A549 (cell line): ENCODE measurements at regions not wholly inside any gene's neighbourhood (a gene's known extent, or its start where the extent isn't known, plus 50 kb on each side); places are given as distances from the start of the nearest gene placed in this dataset.
"Not testable (repeated sequence)": the region's sequence is repeated elsewhere in the genome, so short reads cannot be mapped to it uniquely, and the experiment has no call there.

ENCODE experiments used
- ATAC-seq, 2 experiments: fragments of 200-7000 bp in 1 of 2; fragments of >200 bp in 1 of 2; cut with Nextera tagmentation in 1 of 2; cut with Tn5 transposase in 1 of 2; 3 replicates each; pipeline versions ENCODE4 v1.8.0 to v1.9.1; 2018 to 2020; ENCODE audit warnings: mild to moderate bottlenecking in 1 of 2, moderate library complexity in 1 of 2
- CTCF ChIA-PET: fragments of 300-600 bp; sonication (Branson Sonifier 250); formaldehyde crosslinking; extraction: SDS; loops from one replicate; lab custom pipeline; 2021; ENCODE audit warnings: antibody characterized with exemption, inconsistent platforms; lab: Yijun Ruan, JAX
- POLR2A ChIA-PET: fragments of 350-600 bp; formaldehyde crosslinking; extraction: SDS; loops from one replicate; lab custom pipeline; 2021; ENCODE audit warnings: antibody characterized with exemption, inconsistent platforms; lab: Yijun Ruan, JAX
- DNase-seq, 2 experiments: peaks; one replicate each; pipeline versions ENCODE4 v3.0.0 to v3.0.0-alpha.2; 2011 to 2016; ENCODE audit warnings: low read depth in 1 of 2, low spot score in 1 of 2
- FAIRE-seq: peaks from 2 replicates; lab custom pipeline; 2011; peaks lifted over from hg19 to GRCh38; lab: Jason Lieb, UNC
- H3K27ac ChIP-seq, 2 experiments: fragments of >200 bp; sonication (Bioruptor Twin); formaldehyde crosslinking; 3 replicates each; pipeline ENCODE4 v1.5.1; 2016 to 2017
- H3K4me1 ChIP-seq: fragments of >200 bp; sonication (Bioruptor Twin); formaldehyde crosslinking; 3 replicates; pipeline ENCODE4 v1.6.1; 2016
- H3K4me2 ChIP-seq: fragments of >200 bp; sonication (Bioruptor Twin); formaldehyde crosslinking; 3 replicates; pipeline ENCODE4 v1.6.1; 2016
- H3K4me3 ChIP-seq: fragments of >200 bp; sonication (Bioruptor Twin); formaldehyde crosslinking; 3 replicates; pipeline ENCODE4 v1.5.1; 2016
- H3K9me3 ChIP-seq: fragments of >200 bp; sonication (Bioruptor Twin); formaldehyde crosslinking; 3 replicates; pipeline ENCODE4 v1.6.1; 2016
- BCL3 ChIP-seq: fragments of >200 bp; sonication (Bioruptor Twin); formaldehyde crosslinking; IDR thresholded peaks from 3 replicates; pipeline ENCODE4 v1.6.1; 2016
- CHD4 ChIP-seq: fragments of 200-600 bp; sonication (generic); IDR thresholded peaks from 2 replicates; pipeline ENCODE4 v1.6.1; 2016; ENCODE audit warnings: antibody characterized with exemption, mild to moderate bottlenecking, borderline replicate concordance
- E2F6 ChIP-seq: IDR thresholded peaks from 2 replicates; pipeline ENCODE4 v1.6.1; 2012; ENCODE audit warnings: low read depth, borderline replicate concordance
- EHF ChIP-seq: fragments of 250-450 bp; sonication (Bioruptor Pico); IDR thresholded peaks from 2 replicates; pipeline ENCODE4 v1.5.0; 2020; ENCODE audit warnings: mild to moderate bottlenecking
- FOSB ChIP-seq: fragments of 250-450 bp; sonication (Bioruptor Pico); IDR thresholded peaks from 2 replicates; pipeline ENCODE4 v1.5.0; 2020; ENCODE audit warnings: mild to moderate bottlenecking, moderate library complexity
- FOXS1 ChIP-seq: fragments of 250-450 bp; sonication (Bioruptor Pico); IDR thresholded peaks from 2 replicates; pipeline ENCODE4 v1.5.0; 2020; ENCODE audit warnings: mild to moderate bottlenecking, moderate library complexity
- HDAC2 ChIP-seq: fragments of 200-600 bp; sonication (generic); IDR thresholded peaks from 2 replicates; pipeline ENCODE4 v1.6.1; 2016
- HES2 ChIP-seq: fragments of >200 bp; sonication (Bioruptor Twin); formaldehyde crosslinking; IDR thresholded peaks from 2 replicates; pipeline ENCODE4 v1.6.1; 2016
- HEYL ChIP-seq: fragments of 250-450 bp; sonication (Bioruptor Pico); IDR thresholded peaks from 2 replicates; pipeline ENCODE4 v1.8.0; 2021; ENCODE audit warnings: mild to moderate bottlenecking, moderate library complexity
- HOXB13 ChIP-seq: fragments of 250-450 bp; sonication (Bioruptor Pico); IDR thresholded peaks from 2 replicates; pipeline ENCODE4 v1.5.0; 2020; ENCODE audit warnings: low read depth, mild to moderate bottlenecking, moderate library complexity
- HOXB5 ChIP-seq: fragments of 250-450 bp; sonication (Bioruptor Pico); IDR thresholded peaks from 2 replicates; pipeline ENCODE4 v1.5.0; 2020; ENCODE audit warnings: mild to moderate bottlenecking, moderate library complexity
- MAFK ChIP-seq: fragments of 450-650 bp; IDR thresholded peaks from 2 replicates; pipeline ENCODE4 v1.6.1; 2014; ENCODE audit not compliant: partially characterized antibody
- MYC ChIP-seq: IDR thresholded peaks from 2 replicates; pipeline ENCODE4 v1.6.1; 2012; ENCODE audit warnings: mild to moderate bottlenecking, inconsistent platforms, low read length, improper control_type of control experiment, borderline replicate concordance
- NFE2L2 ChIP-seq: fragments of 150-350 bp; conservative IDR thresholded peaks from 2 replicates; pipeline ENCODE4 v1.6.1; 2014; ENCODE audit warnings: low read length
- NR3C1 ChIP-seq: fragments of >200 bp; sonication (Bioruptor Twin); formaldehyde crosslinking; IDR thresholded peaks from 3 replicates; pipeline ENCODE4 v1.6.1; 2017
- RFX5 ChIP-seq: fragments of 450-650 bp; IDR thresholded peaks from 2 replicates; pipeline ENCODE4 v1.7.1; 2014; ENCODE audit warnings: antibody characterized with exemption, mild to moderate bottlenecking, moderate library complexity
- RNF2 ChIP-seq: fragments of 200-600 bp; sonication (generic); IDR thresholded peaks from 2 replicates; pipeline ENCODE4 v1.6.1; 2016; ENCODE audit warnings: low read depth, mild to moderate bottlenecking, antibody characterized with exemption, moderate library complexity, borderline replicate concordance
- SMC3 ChIP-seq: fragments of >200 bp; sonication (Bioruptor Twin); formaldehyde crosslinking; IDR thresholded peaks from 3 replicates; pipeline ENCODE4 v1.6.1; 2018; ENCODE audit warnings: inconsistent platforms
- TFCP2L1 ChIP-seq: fragments of 250-450 bp; sonication (Bioruptor Pico); IDR thresholded peaks from 2 replicates; pipeline ENCODE4 v1.5.0; 2021; ENCODE audit warnings: mild to moderate bottlenecking
- USF2 ChIP-seq: fragments of 450-650 bp; IDR thresholded peaks from 2 replicates; pipeline ENCODE4 v1.6.1; 2014; ENCODE audit warnings: antibody characterized with exemption
- ZC3H11A ChIP-seq: fragments of 450-650 bp; IDR thresholded peaks from 2 replicates; pipeline ENCODE4 v1.6.1; 2014; ENCODE audit warnings: antibody characterized with exemption, mild to moderate bottlenecking
- whole genome bisulfite sequencing: methylation state at CpG from one replicate; pipeline ENCODE4 v1.1.6; 2017; ENCODE audit errors: missing lambda C conversion rate; 5-methylcytosine and 5-hydroxymethylcytosine counted together
- TF ChIP-seq, protein P1 (sequence below): fragments of 250-450 bp; sonication (Bioruptor Pico); IDR thresholded peaks from 2 replicates; pipeline ENCODE4 v1.5.0; 2021; ENCODE audit warnings: mild to moderate bottlenecking, moderate library complexity, borderline replicate concordance

GRCh38 chr4:91851456-91851855 lies 452.3 kb upstream of the GRID2 start:
- no peak for TF ChIP-seq SMC3
- no peak for TF ChIP-seq CHD4
- no peak for TF ChIP-seq MAFK
- TF ChIP-seq HDAC2 = no peak
- no peak for TF ChIP-seq ZC3H11A
- TF ChIP-seq MYC = no peak
- no peak for TF ChIP-seq HOXB5 (CRISPR knock-in tag)
- no peak for TF ChIP-seq HEYL (CRISPR knock-in tag)
- TF ChIP-seq EHF (CRISPR knock-in tag) = no peak
- TF ChIP-seq TFCP2L1 (CRISPR knock-in tag) = no peak
- TF ChIP-seq, protein P1, sequence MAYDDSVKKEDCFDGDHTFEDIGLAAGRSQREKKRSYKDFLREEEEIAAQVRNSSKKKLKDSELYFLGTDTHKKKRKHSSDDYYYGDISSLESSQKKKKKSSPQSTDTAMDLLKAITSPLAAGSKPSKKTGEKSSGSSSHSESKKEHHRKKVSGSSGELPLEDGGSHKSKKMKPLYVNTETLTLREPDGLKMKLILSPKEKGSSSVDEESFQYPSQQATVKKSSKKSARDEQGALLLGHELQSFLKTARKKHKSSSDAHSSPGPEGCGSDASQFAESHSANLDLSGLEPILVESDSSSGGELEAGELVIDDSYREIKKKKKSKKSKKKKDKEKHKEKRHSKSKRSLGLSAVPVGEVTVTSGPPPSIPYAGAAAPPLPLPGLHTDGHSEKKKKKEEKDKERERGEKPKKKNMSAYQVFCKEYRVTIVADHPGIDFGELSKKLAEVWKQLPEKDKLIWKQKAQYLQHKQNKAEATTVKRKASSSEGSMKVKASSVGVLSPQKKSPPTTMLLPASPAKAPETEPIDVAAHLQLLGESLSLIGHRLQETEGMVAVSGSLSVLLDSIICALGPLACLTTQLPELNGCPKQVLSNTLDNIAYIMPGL = no peak
- TF ChIP-seq FOXS1 = no peak
- no peak for TF ChIP-seq HOXB13 (CRISPR knock-in tag)
- TF ChIP-seq BCL3 = no peak
- no peak for TF ChIP-seq RNF2
- no peak for TF ChIP-seq E2F6
- TF ChIP-seq NFE2L2 = no peak
- no peak for TF ChIP-seq USF2
- no peak for ATAC-seq
- H3K4me1 ChIP-seq = no peaks in the 10 kb centered on the region
- H3K4me2 ChIP-seq = no peak overlapping the region
- no peak for FAIRE-seq
- H3K27ac ChIP-seq = no peak overlapping the region
- no peak overlapping the region for H3K4me3 ChIP-seq
- 20% methylated on average over 1 of the region's 4 CpGs for WGBS
- ChIA-PET POLR2A (no interaction called here), CTCF (no interaction called here)
- no peaks in the 10 kb centered on the region for H3K9me3 ChIP-seq
- no peak for DNase-seq

GRCh38 chr4:91887926-91888325 lies 415.8 kb upstream of the GRID2 start:
- Histone ChIP-seq H3K4me1 (no peaks in the 10 kb centered on the region), H3K4me3 (no peak overlapping the region), H3K4me2 (no peak overlapping the region), H3K27ac (no peak overlapping the region), H3K9me3 (no peaks in the 10 kb centered on the region)
- WGBS = 0% methylated on average over 1 of the region's 1 CpG
- CTCF ChIA-PET = interaction anchor here (0.5 kb wide), 1 partner anchor 1319 kb away, joined by 3 read pairs; no protein-coding TSS in a partner anchor
- FAIRE-seq (no peak), DNase-seq (no peak), ATAC-seq (no peak)
- POLR2A ChIA-PET = no interaction called here
- TF ChIP-seq MAFK = no peak
- no peak for TF ChIP-seq BCL3
- TF ChIP-seq RFX5 = no peak
- TF ChIP-seq FOSB = no peak
- TF ChIP-seq NR3C1 = no peak
- TF ChIP-seq USF2 = no peak
- no peak for TF ChIP-seq HES2

GRCh38 chr4:91891217-91891616 lies 412.5 kb upstream of the GRID2 start:
- CTCF ChIA-PET, POLR2A ChIA-PET, H3K4me2 ChIP-seq, H3K4me3 ChIP-seq, FAIRE-seq, H3K4me1 ChIP-seq, ATAC-seq, H3K9me3 ChIP-seq, DNase-seq, H3K27ac ChIP-seq: not testable (repeated sequence)
- WGBS = 37% methylated on average over 5 of the region's 5 CpGs
